HG03432 (cell line): ENCODE measurements at regions not wholly inside any gene's neighbourhood (a gene's known extent, or its start where the extent isn't known, plus 50 kb on each side); places are given as distances from the start of the nearest gene placed in this dataset.
"Not testable (repeated sequence)": the region's sequence is repeated elsewhere in the genome, so short reads cannot be mapped to it uniquely, and the experiment has no call there.

Experiments
- ATAC-seq: cut with Tn5 transposase; IDR thresholded peaks from one replicate; pipeline ENCODE4 v1.9.1; 2021; ENCODE audit warnings: mild to moderate bottlenecking, moderate library complexity; ENCODE audit not compliant: unreplicated experiment

- ATAC-seq = no peak
Measured at GRCh38 chr5:52010454-52010853, 627.2 kb downstream of the ISL1 start.

- ATAC-seq = no peak
Measured at GRCh38 chr5:52013523-52013922, 630.3 kb downstream of the ISL1 start.

- no peak for ATAC-seq
Measured at GRCh38 chr5:52015760-52016159, 632.5 kb downstream of the ISL1 start.

GRCh38 chr5:52017567-52017966 is 634.3 kb downstream of the ISL1 start:
- no peak for ATAC-seq

- ATAC-seq = no peak
Measured at GRCh38 chr5:52024359-52024758, 641.1 kb downstream of the ISL1 start.

GRCh38 chr5:52029836-52030235 is 646.6 kb downstream of the ISL1 start:
- ATAC-seq = not testable (repeated sequence)

- no peak for ATAC-seq
Measured at GRCh38 chr5:52041842-52042241, 658.6 kb downstream of the ISL1 start.

- no peak for ATAC-seq
Measured at GRCh38 chr5:52043137-52043536, 659.9 kb downstream of the ISL1 start.

GRCh38 chr5:52043543-52043942 is 660.3 kb downstream of the ISL1 start:
- ATAC-seq = no peak

- no peak for ATAC-seq
Measured at GRCh38 chr5:52051759-52052158, 668.5 kb downstream of the ISL1 start.

- ATAC-seq = no peak
Measured at GRCh38 chr5:52063186-52063585, 679.9 kb downstream of the ISL1 start.

GRCh38 chr5:52065182-52065581 is 681.9 kb downstream of the ISL1 start:
- ATAC-seq = peak; percentile 85

- no peak for ATAC-seq
Measured at GRCh38 chr5:52069997-52070396, 686.7 kb downstream of the ISL1 start.

GRCh38 chr5:52073993-52074689 is 690.9 kb downstream of the ISL1 start:
- ATAC-seq = no peak

GRCh38 chr5:52077941-52078815 is 694.9 kb downstream of the ISL1 start:
- ATAC-seq = no peak

- not testable (repeated sequence) for ATAC-seq
Measured at GRCh38 chr5:52102311-52102710, 685.4 kb upstream of the ITGA1 start.

GRCh38 chr5:52107210-52107905 is 680.4 kb upstream of the ITGA1 start:
- ATAC-seq = no peak

GRCh38 chr5:52119768-52120167 is 667.9 kb upstream of the ITGA1 start:
- no peak for ATAC-seq

- ATAC-seq = no peak
Measured at GRCh38 chr5:52132053-52132452, 655.7 kb upstream of the ITGA1 start.

- no peak for ATAC-seq
Measured at GRCh38 chr5:52134013-52134650, 653.6 kb upstream of the ITGA1 start.
